Thyroid gland (tissue), 4 donors: ENCODE measurements at regions not wholly inside any gene's neighbourhood (a gene's known extent, or its start where the extent isn't known, plus 50 kb on each side); places are given as distances from the start of the nearest gene placed in this dataset.

Experiments
- DNase-seq, 2 donors: peaks; one replicate each; pipeline ENCODE4 v3.0.0-alpha.2; 2019
- H3K27ac ChIP-seq, 3 donors: fragments of 200-600 bp; sonication (generic); 1 replicate in 2 of 3; 2 replicates in 1 of 3; pipeline ENCODE4 v1.5.1; 2016 to 2019; ENCODE audit warnings: mild to moderate bottlenecking in 1 of 3, moderate library complexity in 1 of 3
- H3K27me3 ChIP-seq: fragments of 200-600 bp; sonication (generic); one replicate; pipeline ENCODE4 v1.5.1; 2019
- H3K36me3 ChIP-seq, 2 donors: fragments of 200-600 bp; sonication (generic); one replicate each; pipeline ENCODE4 v1.5.1; 2016 to 2019
- H3K4me1 ChIP-seq, 2 donors: fragments of 200-600 bp; sonication (generic); one replicate each; pipeline ENCODE4 v1.5.1; 2017 to 2019
- H3K4me3 ChIP-seq, 3 donors: fragments of 200-600 bp; sonication (generic); replicated peaks in 1 of 3; 1 replicate in 2 of 3; 2 replicates in 1 of 3; pipeline ENCODE4 v1.5.1; 2016; ENCODE audit warnings: mild to moderate bottlenecking in 1 of 3
- H3K9me3 ChIP-seq: fragments of 200-600 bp; sonication (generic); one replicate; pipeline ENCODE4 v1.5.1; 2017
- CTCF ChIP-seq, 6 experiments: fragments of 200-600 bp in 3 of 6; fragments of 450-650 bp in 3 of 6; sonication (generic) in 3 of 6; IDR thresholded peaks; one replicate each; pipeline ENCODE4 v1.5.1; 2016 to 2019; ENCODE audit warnings: antibody characterized with exemption in 6 of 6, mild to moderate bottlenecking in 2 of 6, inconsistent platforms in 1 of 6, moderate library complexity in 1 of 6
- POLR2A ChIP-seq, 2 donors: fragments of 450-650 bp; IDR thresholded peaks; one replicate each; pipeline ENCODE4 v1.6.1; 2017; ENCODE audit warnings: antibody characterized with exemption in 2 of 2, mild to moderate bottlenecking in 2 of 2, moderate library complexity in 1 of 2
- WGBS, 2 donors: methylation state at CpG; one replicate each; pipeline ENCODE4 v1.1.5; 2017; 5-methylcytosine and 5-hydroxymethylcytosine counted together
- intact Hi-C: fragments of 100-400 bp; cut with DNase I; formaldehyde crosslinking; loops from one replicate; pipeline ENCODE4 v1.15.1; 2023

- WGBS, 2 donors: 71 to 82% methylated on average over 2 of the region's 2 CpGs
- no peak overlapping the region for H3K4me3 ChIP-seq
- no peaks in the 10 kb centered on the region for H3K36me3 ChIP-seq
- no peaks in the 10 kb centered on the region for H3K27me3 ChIP-seq
- H3K27ac ChIP-seq: no peak overlapping the region
- DNase-seq: no peak
- TF ChIP-seq POLR2A (IDR thresholded peaks at IDR 0.05) (no peak), CTCF (IDR thresholded peaks at IDR 0.05) (no peak)
- H3K9me3 ChIP-seq: no peaks in the 10 kb centered on the region
- H3K4me1 ChIP-seq: peaks cover 7 to 19% of the 10 kb centered on the region in 2 donors
- intact Hi-C loops: no loop called here
Measured at GRCh38 chr6:14640631-14641030, 523.1 kb downstream of the CD83 start.

GRCh38 chr6:14641423-14642135 is 524.0 kb downstream of the CD83 start:
- no peak overlapping the region for H3K27ac ChIP-seq
- no peak for DNase-seq
- intact Hi-C loops: no loop called here

GRCh38 chr6:14642136-14642505 is 524.5 kb downstream of the CD83 start:
- H3K27me3 ChIP-seq: no peaks in the 10 kb centered on the region
- TF ChIP-seq CTCF (IDR thresholded peaks at IDR 0.05) (no peak), POLR2A (IDR thresholded peaks at IDR 0.05) (no peak)
- no peaks in the 10 kb centered on the region for H3K36me3 ChIP-seq
- WGBS, 2 donors: 95 to 96% methylated on average over 8 of the region's 8 CpGs
- H3K4me1 ChIP-seq: peaks cover 7 to 19% of the 10 kb centered on the region in 2 donors
- no peak overlapping the region for H3K27ac ChIP-seq
- no peak for DNase-seq
- intact Hi-C loops: no loop called here
- H3K4me3 ChIP-seq: no peak overlapping the region
- H3K9me3 ChIP-seq: no peaks in the 10 kb centered on the region

More at GRCh38 chr6:14641423-14642135, 524.0 kb downstream of the CD83 start:
- H3K4me1 ChIP-seq: peaks cover 7 to 19% of the 10 kb centered on the region in 2 donors
- WGBS, 2 donors: 96% methylated on average over 17 to 18 of the region's 18 CpGs
- no peaks in the 10 kb centered on the region for H3K36me3 ChIP-seq
- no peaks in the 10 kb centered on the region for H3K27me3 ChIP-seq
- TF ChIP-seq POLR2A (IDR thresholded peaks at IDR 0.05) (no peak), CTCF (IDR thresholded peaks at IDR 0.05) (no peak)
- H3K9me3 ChIP-seq: no peaks in the 10 kb centered on the region
- H3K4me3 ChIP-seq: no peak overlapping the region

DNA sequence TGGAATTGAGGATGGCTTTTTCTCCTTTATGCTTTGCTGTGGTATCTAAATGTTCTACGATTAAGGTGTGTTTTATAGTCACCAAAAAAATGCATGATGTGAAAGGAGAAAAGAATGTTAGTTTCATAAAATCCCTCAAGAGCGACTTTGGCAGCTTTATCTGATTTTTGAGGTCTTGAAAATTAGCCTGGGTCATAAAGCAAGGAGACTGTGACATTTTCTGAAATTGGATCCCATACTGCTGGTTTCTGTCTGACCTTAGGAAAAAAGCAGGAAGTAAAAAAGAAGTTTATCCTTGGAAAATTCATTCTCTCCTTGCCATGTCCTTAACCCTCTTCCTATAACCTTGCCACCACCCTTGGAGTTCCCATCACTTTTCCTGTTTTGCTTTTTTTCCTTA is 525.3 kb downstream of the CD83 start:
- no peak for DNase-seq
- H3K4me3 ChIP-seq: no peak overlapping the region
- no peaks in the 10 kb centered on the region for H3K36me3 ChIP-seq
- no peaks in the 10 kb centered on the region for H3K9me3 ChIP-seq
- no peak overlapping the region for H3K27ac ChIP-seq
- peaks cover 7 to 20% of the 10 kb centered on the region in 2 donors for H3K4me1 ChIP-seq
- TF ChIP-seq CTCF (IDR thresholded peaks at IDR 0.05): no peak
- no peak for TF ChIP-seq POLR2A (IDR thresholded peaks at IDR 0.05)
- no peaks in the 10 kb centered on the region for H3K27me3 ChIP-seq
- WGBS, 2 donors: 91 to 97% methylated on average over 2 of the region's 2 CpGs
- intact Hi-C loops: no loop called here

GRCh38 chr6:14644381-14644780 is 526.8 kb downstream of the CD83 start:
- no peaks in the 10 kb centered on the region for H3K9me3 ChIP-seq
- H3K4me1 ChIP-seq: peaks cover 4 to 20% of the 10 kb centered on the region in 2 donors
- H3K4me3 ChIP-seq: no peak overlapping the region
- DNase-seq: no peak
- intact Hi-C loops: no loop called here
- no peaks in the 10 kb centered on the region for H3K27me3 ChIP-seq
- TF ChIP-seq POLR2A (IDR thresholded peaks at IDR 0.05) (no peak), CTCF (IDR thresholded peaks at IDR 0.05) (no peak)
- H3K36me3 ChIP-seq: no peaks in the 10 kb centered on the region
- no peak overlapping the region for H3K27ac ChIP-seq
